Activated CD4-positive, alpha-beta T cell treated with anti-CD3 and anti-CD28 coated beads for 36 hours (primary cell): ENCODE measurements at regions not wholly inside any gene's neighbourhood (a gene's known extent, or its start where the extent isn't known, plus 50 kb on each side); places are given as distances from the start of the nearest gene placed in this dataset.

Experiments
- ATAC-seq: fragments of 200-7000 bp; cut with Tn5 transposase; one replicate; pipeline ENCODE4 v1.10.0; 2021; ENCODE audit warnings: mild to moderate bottlenecking, moderate library complexity
- CTCF ChIA-PET: fragments of 350-600 bp; sonication (Branson Sonifier 250); formaldehyde crosslinking; loops from one replicate; lab custom pipeline; 2021; ENCODE audit warnings: antibody characterized with exemption; lab: Charles Lee
- POLR2A ChIA-PET: fragments of 350-600 bp; sonication (Branson Sonifier 250); formaldehyde crosslinking; loops from one replicate; lab custom pipeline; 2021; ENCODE audit warnings: antibody characterized with exemption, inconsistent platforms; lab: Charles Lee
- DNase-seq: peaks from one replicate; pipeline ENCODE4 v3.0.0-alpha.2; 2020
- H3K27ac Mint-ChIP-seq: one replicate; pipeline ENCODE4 v1.8.0; 2021; ENCODE audit warnings: mixed read lengths
- H3K27me3 Mint-ChIP-seq: one replicate; pipeline ENCODE4 v1.8.0; 2021; ENCODE audit warnings: mixed read lengths
- H3K36me3 Mint-ChIP-seq: one replicate; pipeline ENCODE4 v1.8.0; 2021; ENCODE audit warnings: low read depth, mixed read lengths
- H3K4me1 Mint-ChIP-seq: one replicate; pipeline ENCODE4 v1.8.0; 2021; ENCODE audit warnings: mixed read lengths
- H3K4me3 Mint-ChIP-seq: one replicate; pipeline ENCODE4 v1.8.0; 2021; ENCODE audit warnings: mild to moderate bottlenecking, moderate library complexity, mixed read lengths
- H3K9me3 Mint-ChIP-seq: one replicate; pipeline ENCODE4 v1.8.0; 2021; ENCODE audit warnings: low read depth, mixed read lengths
- intact Hi-C, 2 experiments: fragments of 100-400 bp; cut with DNase I in 1 of 2; cut with micrococcal nuclease in 1 of 2; formaldehyde crosslinking; loops; one replicate each; pipeline versions ENCODE4 v1.14.2 to v1.15.1; 2022 to 2024; cut with DNase I, micrococcal nuclease

DNA sequence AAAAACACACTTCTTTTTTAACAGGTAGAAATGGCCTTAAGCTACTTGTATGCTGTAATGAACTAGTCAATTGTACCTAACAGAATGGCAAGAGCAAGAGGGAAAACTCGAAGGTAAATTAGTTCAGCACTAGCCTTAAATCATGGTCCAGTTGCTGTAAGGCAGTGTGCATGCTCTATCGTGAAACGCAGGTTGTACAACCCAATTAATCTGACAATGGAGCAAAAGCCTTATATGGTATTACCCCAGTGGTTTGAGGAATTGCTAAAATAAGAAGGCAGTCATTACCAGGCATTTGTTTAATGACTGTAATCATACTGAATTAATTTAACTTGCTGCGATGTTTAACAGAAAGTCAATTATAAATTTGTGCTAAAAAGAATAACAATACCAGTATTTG, 69.3 kb upstream of the SOX4 start:
- Mint-ChIP-seq H3K27me3 (no peaks in the 10 kb centered on the region), H3K9me3 (no peaks in the 10 kb centered on the region), H3K4me1 (no peaks in the 10 kb centered on the region), H3K4me3 (no peak overlapping the region), H3K36me3 (no peaks in the 10 kb centered on the region), H3K27ac (no peak overlapping the region)
- ChIA-PET CTCF (interaction anchor here (0.6 kb wide), 1 partner anchor 65 kb away, joined by 4 read pairs; no protein-coding TSS in a partner anchor), POLR2A (no interaction called here)
- intact Hi-C loops: no loop called here
- ATAC-seq (no peak), DNase-seq (no peak)

DNA sequence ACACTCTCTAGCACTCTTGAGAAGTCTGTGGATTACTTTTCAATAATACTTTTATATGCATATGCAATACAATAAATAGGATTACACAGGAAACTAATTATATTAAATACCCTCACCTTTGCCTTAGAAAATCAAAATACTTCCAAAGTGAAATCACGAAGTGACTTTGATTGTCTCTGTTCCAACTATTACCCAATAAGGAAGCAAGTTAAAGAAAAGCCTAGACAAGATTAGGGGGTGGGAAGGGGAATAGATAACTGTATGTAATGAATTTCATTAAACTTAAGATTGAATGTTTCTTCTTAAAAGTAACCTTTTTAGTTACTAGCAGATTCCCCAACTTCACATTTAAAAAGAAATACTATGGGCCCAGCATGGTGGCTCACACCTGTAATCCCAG, 66.6 kb upstream of the SOX4 start:
- ChIA-PET POLR2A (no interaction called here), CTCF (interaction anchor here (1.2 kb wide), 1 partner anchor 66 kb away, joined by 3 read pairs; no protein-coding TSS in a partner anchor)
- DNase-seq: no peak
- H3K4me1 Mint-ChIP-seq: no peaks in the 10 kb centered on the region
- no peaks in the 10 kb centered on the region for H3K9me3 Mint-ChIP-seq
- H3K27ac Mint-ChIP-seq: no peak overlapping the region
- H3K4me3 Mint-ChIP-seq: no peak overlapping the region
- no peak for ATAC-seq
- peaks cover 2% of the 10 kb centered on the region for H3K27me3 Mint-ChIP-seq
- H3K36me3 Mint-ChIP-seq: no peaks in the 10 kb centered on the region
- intact Hi-C loops: no loop called here

DNA sequence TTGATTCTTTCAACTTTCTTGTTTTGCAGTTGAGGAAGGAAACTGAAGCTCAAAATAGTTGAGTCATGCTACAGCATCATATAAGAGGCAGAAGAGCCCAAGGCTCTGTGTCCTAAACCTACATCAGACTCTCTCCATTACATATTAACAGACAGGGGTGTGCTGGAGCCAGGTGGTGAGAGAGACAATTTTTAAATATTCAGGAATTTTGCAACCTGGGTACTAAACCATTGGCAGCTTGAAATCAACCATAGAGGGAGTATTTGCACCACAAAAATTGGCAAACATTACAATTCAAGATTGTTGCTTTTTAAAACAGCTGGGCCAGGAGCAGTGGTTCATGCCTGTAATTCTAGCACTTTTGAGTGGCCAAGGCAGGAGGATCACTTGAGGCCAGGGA, 65.8 kb upstream of the SOX4 start:
- no peak for DNase-seq
- Mint-ChIP-seq H3K4me3 (no peak overlapping the region), H3K9me3 (no peaks in the 10 kb centered on the region), H3K27ac (no peak overlapping the region), H3K36me3 (no peaks in the 10 kb centered on the region), H3K4me1 (no peaks in the 10 kb centered on the region), H3K27me3 (peaks cover 2% of the 10 kb centered on the region)
- intact Hi-C loops: no loop called here
- ATAC-seq: no peak
- POLR2A ChIA-PET: no interaction called here
- CTCF ChIA-PET: interaction anchor here (1.2 kb wide), 1 partner anchor 65 kb away, joined by 3 read pairs; no protein-coding TSS in a partner anchor

DNA sequence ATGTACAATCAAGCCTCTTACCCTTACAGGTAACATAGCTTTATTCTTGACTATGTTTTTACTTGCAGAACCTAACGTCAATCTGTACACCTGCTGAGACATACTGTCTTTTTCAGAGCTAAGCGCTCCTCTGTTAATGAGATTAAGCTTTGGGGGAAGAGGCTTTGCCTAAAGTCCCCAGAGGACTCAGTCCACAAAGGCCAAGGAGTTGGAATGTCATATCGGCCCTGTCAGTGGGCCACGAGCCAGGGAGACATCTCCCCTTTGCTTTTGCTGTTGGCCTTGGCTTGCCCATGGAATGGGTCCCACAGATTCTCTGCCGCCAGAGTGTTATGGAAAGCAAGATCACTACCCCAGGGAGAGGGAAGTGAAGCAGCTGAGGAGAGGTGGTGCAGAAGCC, 64.1 kb upstream of the SOX4 start:
- no peak overlapping the region for H3K27ac Mint-ChIP-seq
- H3K36me3 Mint-ChIP-seq: no peaks in the 10 kb centered on the region
- no peaks in the 10 kb centered on the region for H3K9me3 Mint-ChIP-seq
- H3K4me3 Mint-ChIP-seq: no peak overlapping the region
- no peak for DNase-seq
- no peak for ATAC-seq
- H3K27me3 Mint-ChIP-seq: peaks cover 2% of the 10 kb centered on the region
- no peaks in the 10 kb centered on the region for H3K4me1 Mint-ChIP-seq
- intact Hi-C loops: no loop called here
- ChIA-PET POLR2A (no interaction called here), CTCF (no interaction called here)

DNA sequence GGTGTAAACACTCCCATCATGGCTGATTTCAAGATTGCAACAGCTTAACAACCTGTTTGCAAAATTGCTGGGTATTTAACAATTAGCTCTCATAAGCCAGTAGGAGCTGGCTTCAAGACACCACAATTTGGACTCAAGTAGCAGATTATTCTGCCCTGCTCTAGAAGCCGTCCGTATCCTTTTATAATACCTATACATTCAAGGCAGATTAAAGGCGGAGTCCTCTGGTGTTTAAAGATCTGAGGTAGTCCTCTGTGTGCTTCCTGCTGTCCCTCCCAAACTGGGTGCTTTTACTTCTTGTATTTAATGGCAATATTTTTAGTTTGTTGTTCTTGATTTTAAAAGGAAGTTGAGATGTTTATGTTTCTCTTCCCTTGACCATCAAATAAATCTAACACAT, 62.2 kb upstream of the SOX4 start:
- no peaks in the 10 kb centered on the region for H3K9me3 Mint-ChIP-seq
- ChIA-PET POLR2A (no interaction called here), CTCF (no interaction called here)
- DNase-seq (no peak), ATAC-seq (no peak)
- H3K4me1 Mint-ChIP-seq: no peaks in the 10 kb centered on the region
- H3K36me3 Mint-ChIP-seq: no peaks in the 10 kb centered on the region
- H3K4me3 Mint-ChIP-seq: no peak overlapping the region
- H3K27ac Mint-ChIP-seq: no peak overlapping the region
- intact Hi-C loops: no loop called here
- peaks cover 2% of the 10 kb centered on the region for H3K27me3 Mint-ChIP-seq

DNA sequence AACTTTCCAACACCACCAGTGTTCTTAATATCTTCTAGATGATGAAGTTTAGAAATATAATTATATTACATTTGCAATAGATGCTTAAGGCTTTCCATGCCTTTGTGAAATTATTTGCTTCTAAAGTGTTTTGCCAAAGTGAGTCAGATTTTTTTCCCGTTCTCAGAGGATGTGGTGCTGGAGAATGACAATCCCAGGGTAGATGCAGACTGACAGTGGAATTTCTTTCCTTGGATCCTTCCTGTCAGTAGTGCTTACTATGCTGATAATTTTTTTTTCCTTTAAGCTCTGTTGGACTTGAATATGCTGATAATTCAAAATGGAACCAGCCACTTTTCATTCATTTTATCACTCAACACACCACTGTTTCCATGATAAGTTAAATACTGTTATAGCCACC, 59.9 kb upstream of the SOX4 start:
- Mint-ChIP-seq H3K27ac (no peak overlapping the region), H3K36me3 (no peaks in the 10 kb centered on the region), H3K27me3 (peaks cover 2% of the 10 kb centered on the region), H3K9me3 (no peaks in the 10 kb centered on the region), H3K4me3 (no peak overlapping the region), H3K4me1 (no peaks in the 10 kb centered on the region)
- DNase-seq (no peak), ATAC-seq (no peak)
- ChIA-PET CTCF (no interaction called here), POLR2A (no interaction called here)
- intact Hi-C loops: no loop called here

DNA sequence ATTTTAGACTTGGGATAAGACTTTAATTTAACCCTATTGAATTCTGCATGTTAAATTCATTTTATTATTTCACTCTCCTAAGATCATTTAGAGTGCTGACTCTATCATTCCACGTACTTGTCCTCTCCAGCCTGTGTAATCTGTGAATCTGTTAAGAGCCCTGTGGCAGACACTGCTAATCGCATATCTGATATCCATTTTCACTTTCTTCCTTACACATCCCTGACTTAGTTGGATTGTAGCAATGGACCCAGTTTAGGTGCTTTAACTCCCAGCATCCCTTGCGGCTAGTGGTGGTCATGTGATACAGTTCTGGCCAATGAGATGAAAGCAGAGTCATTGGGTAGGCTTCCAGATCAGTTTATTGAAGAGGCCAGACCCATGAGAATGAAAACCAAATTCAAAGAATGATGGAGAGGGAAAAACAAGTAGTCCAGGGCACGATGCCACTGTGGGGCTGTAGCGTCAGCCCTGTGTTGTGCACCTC, 57.2 kb upstream of the SOX4 start:
- H3K9me3 Mint-ChIP-seq: no peaks in the 10 kb centered on the region
- POLR2A ChIA-PET: no interaction called here
- H3K27me3 Mint-ChIP-seq: no peaks in the 10 kb centered on the region
- H3K4me3 Mint-ChIP-seq: no peak overlapping the region
- intact Hi-C loops: no loop called here
- ATAC-seq (no peak), DNase-seq (no peak)
- no peaks in the 10 kb centered on the region for H3K36me3 Mint-ChIP-seq
- CTCF ChIA-PET: no interaction called here
- H3K4me1 Mint-ChIP-seq: no peaks in the 10 kb centered on the region
- no peak overlapping the region for H3K27ac Mint-ChIP-seq

DNA sequence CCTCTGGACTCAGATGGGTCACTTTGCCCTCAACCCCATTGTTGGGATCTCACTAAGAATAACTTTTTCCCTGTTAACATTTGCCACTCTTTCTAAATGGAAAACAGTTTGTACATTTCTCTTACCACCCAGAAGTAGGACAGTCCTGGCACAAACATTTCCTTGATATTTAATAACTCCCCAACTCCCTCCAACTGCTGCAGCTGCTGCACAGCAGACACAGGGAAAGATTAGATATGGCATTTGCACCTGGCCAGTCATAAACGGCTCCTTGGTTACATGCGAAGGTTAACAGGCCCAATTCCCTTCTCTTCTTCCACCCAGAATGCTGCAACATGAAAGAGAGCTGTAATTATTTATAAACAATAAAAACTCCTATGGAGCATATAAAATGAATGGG, 55.9 kb upstream of the SOX4 start:
- no peaks in the 10 kb centered on the region for H3K4me1 Mint-ChIP-seq
- no peaks in the 10 kb centered on the region for H3K9me3 Mint-ChIP-seq
- CTCF ChIA-PET: no interaction called here
- H3K27me3 Mint-ChIP-seq: no peaks in the 10 kb centered on the region
- no peaks in the 10 kb centered on the region for H3K36me3 Mint-ChIP-seq
- intact Hi-C loops: no loop called here
- no peak for DNase-seq
- POLR2A ChIA-PET: no interaction called here
- no peak for ATAC-seq
- no peak overlapping the region for H3K27ac Mint-ChIP-seq
- H3K4me3 Mint-ChIP-seq: no peak overlapping the region

DNA sequence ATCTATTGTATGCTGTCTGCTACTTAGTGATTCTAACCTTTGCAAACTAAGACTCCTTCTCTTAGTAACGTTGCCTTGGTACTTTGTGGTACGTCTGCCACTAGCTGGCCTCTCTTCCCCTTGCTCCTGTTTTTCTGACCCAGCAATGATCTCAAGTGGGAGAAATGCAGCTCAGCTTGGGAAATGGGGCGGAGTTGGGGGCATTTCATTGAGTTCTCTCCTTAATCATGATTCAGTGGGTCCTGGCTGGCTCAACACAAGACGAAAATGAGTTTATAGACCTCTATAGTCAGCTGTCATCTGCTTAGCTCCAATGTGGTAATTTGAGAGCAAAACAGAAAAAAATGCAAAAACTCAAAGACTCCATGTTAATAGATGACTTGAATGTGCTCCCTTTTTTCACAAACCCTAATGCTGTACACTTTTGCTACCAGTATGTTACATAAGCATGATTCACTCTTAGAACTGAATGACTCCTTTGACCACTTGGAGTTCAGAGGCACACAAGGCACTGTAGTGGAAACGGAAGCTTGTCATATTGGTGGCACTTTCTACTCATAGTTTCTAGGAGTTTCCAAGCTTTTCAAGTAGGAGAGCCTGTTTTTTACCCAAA, 55.3 kb upstream of the SOX4 start:
- CTCF ChIA-PET: interaction anchor here (0.6 to 1.1 kb wide), 3 partner anchors 10 to 830 kb away, joined by 3 read pairs; no protein-coding TSS in a partner anchor
- no peak overlapping the region for H3K27ac Mint-ChIP-seq

DNA sequence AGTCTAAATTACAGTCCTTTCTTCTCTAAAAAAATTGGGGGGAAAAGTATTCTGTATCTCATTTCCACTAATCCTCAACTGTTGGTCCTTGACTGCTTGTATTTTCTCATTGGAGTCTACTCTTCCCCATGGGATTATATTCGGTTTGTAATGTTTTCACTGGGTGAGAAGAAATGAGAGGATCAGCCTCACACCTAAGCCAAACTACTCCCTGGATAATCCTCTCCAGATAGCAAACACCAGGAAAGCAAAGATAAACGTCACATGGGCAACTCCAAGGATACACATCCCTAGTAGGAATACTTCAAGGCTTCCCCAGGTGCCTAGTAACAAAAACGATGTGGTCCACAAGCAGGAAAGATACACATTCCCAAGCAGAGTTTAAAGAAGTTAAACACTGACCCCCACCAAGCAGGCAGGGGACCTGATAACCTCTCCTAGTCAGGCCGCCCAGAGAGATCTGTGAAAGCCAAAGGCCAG, 53.9 kb upstream of the SOX4 start:
- no peak for ATAC-seq
- Mint-ChIP-seq H3K9me3 (peaks cover 3% of the 10 kb centered on the region), H3K36me3 (peaks cover 2% of the 10 kb centered on the region), H3K4me1 (no peaks in the 10 kb centered on the region), H3K4me3 (no peak overlapping the region), H3K27me3 (peaks cover 3% of the 10 kb centered on the region), H3K27ac (no peak overlapping the region)
- ChIA-PET POLR2A (no interaction called here), CTCF (interaction anchor here (1.1 kb wide), 1 partner anchor 9 kb away, joined by 3 read pairs; no protein-coding TSS in a partner anchor)
- no peak for DNase-seq
- intact Hi-C loops: no loop called here

More for the DNA sequence above, 55.3 kb upstream of the SOX4 start:
- POLR2A ChIA-PET: interaction anchor here (0.6 kb wide), 1 partner anchor 37 kb away, joined by 3 read pairs; no protein-coding TSS in a partner anchor
- H3K4me3 Mint-ChIP-seq: no peak overlapping the region
- DNase-seq: no peak
- intact Hi-C loops: no loop called here
- H3K27me3 Mint-ChIP-seq: no peaks in the 10 kb centered on the region
- peak; percentile 47 for ATAC-seq
- H3K36me3 Mint-ChIP-seq: no peaks in the 10 kb centered on the region
- H3K4me1 Mint-ChIP-seq: no peaks in the 10 kb centered on the region
- H3K9me3 Mint-ChIP-seq: no peaks in the 10 kb centered on the region
